ENCODE measurements at regions not wholly inside any gene's neighbourhood (a gene's known extent, or its start where the extent isn't known, plus 50 kb on each side); places are given as distances from the start of the nearest gene placed in this dataset.

GRCh38 chr9:121584421-121584820 is 67.0 kb upstream of the DAB2IP start:
- Histone ChIP-seq H2AFZ (ENCODE audit: low read length) (no peak overlapping the region), H3K27ac (ENCODE audit: low read length) (no peak overlapping the region), H3K9me2 (replicated peaks; ENCODE audit: insufficient read depth, low read length) (no peaks in the 10 kb centered on the region), H3K4me1 (ENCODE audit: low read length) (no peaks in the 10 kb centered on the region), H3K4me3 (ENCODE audit: low read length) (no peak overlapping the region), H3F3A (ENCODE audit: insufficient read depth, low read length) (no peaks in the 10 kb centered on the region), H4K20me1 (ENCODE audit: insufficient read depth, low read length) (no peaks in the 10 kb centered on the region), H3K79me2 (ENCODE audit: low read length) (no peaks in the 10 kb centered on the region), H3K27me3 (replicated peaks; ENCODE audit: insufficient read depth, low read length) (peaks cover 64% of the 10 kb centered on the region), H3K9me3 (replicated peaks; ENCODE audit: insufficient read depth, low read length) (no peaks in the 10 kb centered on the region), H3K36me3 (replicated peaks; ENCODE audit: insufficient read depth, low read length) (no peaks in the 10 kb centered on the region), H3K9ac (ENCODE audit: low read length) (no peak overlapping the region), H3K4me2 (ENCODE audit: low read depth, low read length) (no peak overlapping the region)
- DNase-seq = no peak
- TF ChIP-seq, protein P1, sequence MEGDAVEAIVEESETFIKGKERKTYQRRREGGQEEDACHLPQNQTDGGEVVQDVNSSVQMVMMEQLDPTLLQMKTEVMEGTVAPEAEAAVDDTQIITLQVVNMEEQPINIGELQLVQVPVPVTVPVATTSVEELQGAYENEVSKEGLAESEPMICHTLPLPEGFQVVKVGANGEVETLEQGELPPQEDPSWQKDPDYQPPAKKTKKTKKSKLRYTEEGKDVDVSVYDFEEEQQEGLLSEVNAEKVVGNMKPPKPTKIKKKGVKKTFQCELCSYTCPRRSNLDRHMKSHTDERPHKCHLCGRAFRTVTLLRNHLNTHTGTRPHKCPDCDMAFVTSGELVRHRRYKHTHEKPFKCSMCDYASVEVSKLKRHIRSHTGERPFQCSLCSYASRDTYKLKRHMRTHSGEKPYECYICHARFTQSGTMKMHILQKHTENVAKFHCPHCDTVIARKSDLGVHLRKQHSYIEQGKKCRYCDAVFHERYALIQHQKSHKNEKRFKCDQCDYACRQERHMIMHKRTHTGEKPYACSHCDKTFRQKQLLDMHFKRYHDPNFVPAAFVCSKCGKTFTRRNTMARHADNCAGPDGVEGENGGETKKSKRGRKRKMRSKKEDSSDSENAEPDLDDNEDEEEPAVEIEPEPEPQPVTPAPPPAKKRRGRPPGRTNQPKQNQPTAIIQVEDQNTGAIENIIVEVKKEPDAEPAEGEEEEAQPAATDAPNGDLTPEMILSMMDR (IDR thresholded peaks at IDR 0.05; ENCODE audit: low read length) = no peak
- TF ChIP-seq EZH2phosphoT487 (IDR thresholded peaks at IDR 0.05; ENCODE audit: low read length) = no peak
- TF ChIP-seq EZH2 (optimal IDR thresholded peaks at IDR 0.05; ENCODE audit: low read depth, low read length) = no peak

DNA sequence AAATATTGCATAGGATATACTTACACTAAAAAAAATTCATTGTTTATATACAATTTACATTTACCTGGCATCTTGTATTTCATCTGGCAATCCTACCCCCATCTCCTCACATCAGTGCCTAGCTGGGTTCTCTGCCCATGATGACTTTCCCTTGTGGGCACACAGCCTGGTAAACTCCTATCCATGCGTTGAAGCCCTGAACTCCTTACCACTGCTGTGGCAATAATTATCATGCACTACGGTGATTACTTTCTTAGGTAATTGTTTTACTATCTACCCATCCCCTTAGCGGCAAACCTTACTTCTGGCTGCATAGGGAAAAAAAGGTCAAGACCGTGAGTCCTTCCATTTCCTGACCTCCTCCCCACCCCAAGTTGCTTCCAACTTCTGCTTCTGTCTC is 63.6 kb upstream of the DAB2IP start:
- Histone ChIP-seq H3K9me2 (replicated peaks; ENCODE audit: insufficient read depth, low read length) (no peaks in the 10 kb centered on the region), H3K4me2 (ENCODE audit: low read depth, low read length) (no peak overlapping the region), H3K36me3 (replicated peaks; ENCODE audit: insufficient read depth, low read length) (no peaks in the 10 kb centered on the region), H3K9me3 (replicated peaks; ENCODE audit: insufficient read depth, low read length) (no peaks in the 10 kb centered on the region), H3K27ac (ENCODE audit: low read length) (no peak overlapping the region), H3K79me2 (ENCODE audit: low read length) (no peaks in the 10 kb centered on the region), H3K9ac (ENCODE audit: low read length) (no peak overlapping the region), H3F3A (ENCODE audit: insufficient read depth, low read length) (no peaks in the 10 kb centered on the region), H4K20me1 (ENCODE audit: insufficient read depth, low read length) (no peaks in the 10 kb centered on the region), H3K4me1 (ENCODE audit: low read length) (no peaks in the 10 kb centered on the region), H3K27me3 (replicated peaks; ENCODE audit: insufficient read depth, low read length) (peaks cover 49% of the 10 kb centered on the region), H2AFZ (ENCODE audit: low read length) (no peak overlapping the region), H3K4me3 (ENCODE audit: low read length) (no peak overlapping the region)
- no peak for DNase-seq
- TF ChIP-seq EZH2 (optimal IDR thresholded peaks at IDR 0.05; ENCODE audit: low read depth, low read length) (no peak), EZH2phosphoT487 (IDR thresholded peaks at IDR 0.05; ENCODE audit: low read length) (no peak)

GRCh38 chr9:121589986-121590385 is 61.4 kb upstream of the DAB2IP start:
- no peaks in the 10 kb centered on the region for H3K36me3 ChIP-seq (replicated peaks; ENCODE audit: insufficient read depth, low read length)
- no peaks in the 10 kb centered on the region for H3K9me3 ChIP-seq (replicated peaks; ENCODE audit: insufficient read depth, low read length)
- H3K27me3 ChIP-seq (replicated peaks; ENCODE audit: insufficient read depth, low read length) = peaks cover 35% of the 10 kb centered on the region
- no peaks in the 10 kb centered on the region for H3K79me2 ChIP-seq (ENCODE audit: low read length)
- H3K4me2 ChIP-seq (ENCODE audit: low read depth, low read length) = no peak overlapping the region
- H3K27ac ChIP-seq (ENCODE audit: low read length) = no peak overlapping the region
- H2AFZ ChIP-seq (ENCODE audit: low read length) = no peak overlapping the region
- no peak for DNase-seq
- H3K9me2 ChIP-seq (replicated peaks; ENCODE audit: insufficient read depth, low read length) = no peaks in the 10 kb centered on the region
- no peak overlapping the region for H3K9ac ChIP-seq (ENCODE audit: low read length)
- no peak overlapping the region for H3K4me3 ChIP-seq (ENCODE audit: low read length)
- no peaks in the 10 kb centered on the region for H4K20me1 ChIP-seq (ENCODE audit: insufficient read depth, low read length)
- H3F3A ChIP-seq (ENCODE audit: insufficient read depth, low read length) = no peaks in the 10 kb centered on the region
- H3K4me1 ChIP-seq (ENCODE audit: low read length) = no peaks in the 10 kb centered on the region
- TF ChIP-seq, protein P1 (IDR thresholded peaks at IDR 0.05; ENCODE audit: low read length) = no peak
- TF ChIP-seq EZH2 (optimal IDR thresholded peaks at IDR 0.05; ENCODE audit: low read depth, low read length) (no peak), EZH2phosphoT487 (IDR thresholded peaks at IDR 0.05; ENCODE audit: low read length) (no peak)

- no peaks in the 10 kb centered on the region for H4K20me1 ChIP-seq (ENCODE audit: insufficient read depth, low read length)
- no peak overlapping the region for H3K27ac ChIP-seq (ENCODE audit: low read length)
- H3K36me3 ChIP-seq (replicated peaks; ENCODE audit: insufficient read depth, low read length) = no peaks in the 10 kb centered on the region
- TF ChIP-seq EZH2 (optimal IDR thresholded peaks at IDR 0.05; ENCODE audit: low read depth, low read length) (no peak), EZH2phosphoT487 (IDR thresholded peaks at IDR 0.05; ENCODE audit: low read length) (no peak)
- TF ChIP-seq, protein P1 (IDR thresholded peaks at IDR 0.05; ENCODE audit: low read length) = no peak
- no peaks in the 10 kb centered on the region for H3K79me2 ChIP-seq (ENCODE audit: low read length)
- H3K4me2 ChIP-seq (ENCODE audit: low read depth, low read length) = no peak overlapping the region
- peaks cover 14% of the 10 kb centered on the region for H3K27me3 ChIP-seq (replicated peaks; ENCODE audit: insufficient read depth, low read length)
- no peaks in the 10 kb centered on the region for H3K9me2 ChIP-seq (replicated peaks; ENCODE audit: insufficient read depth, low read length)
- no peak overlapping the region for H2AFZ ChIP-seq (ENCODE audit: low read length)
- H3K4me3 ChIP-seq (ENCODE audit: low read length) = no peak overlapping the region
- H3K9me3 ChIP-seq (replicated peaks; ENCODE audit: insufficient read depth, low read length) = no peaks in the 10 kb centered on the region
- no peak for DNase-seq
- no peaks in the 10 kb centered on the region for H3F3A ChIP-seq (ENCODE audit: insufficient read depth, low read length)
- H3K9ac ChIP-seq (ENCODE audit: low read length) = no peak overlapping the region
- no peaks in the 10 kb centered on the region for H3K4me1 ChIP-seq (ENCODE audit: low read length)
Observed at GRCh38 chr9:121592265-121592664, 59.2 kb upstream of the DAB2IP start.
